ENCODE measurements at regions not wholly inside any gene's neighbourhood (a gene's known extent, or its start where the extent isn't known, plus 50 kb on each side); places are given as distances from the start of the nearest gene placed in this dataset.
"Not testable (repeated sequence)": the region's sequence is repeated elsewhere in the genome, so short reads cannot be mapped to it uniquely, and the experiment has no call there.

DNA sequence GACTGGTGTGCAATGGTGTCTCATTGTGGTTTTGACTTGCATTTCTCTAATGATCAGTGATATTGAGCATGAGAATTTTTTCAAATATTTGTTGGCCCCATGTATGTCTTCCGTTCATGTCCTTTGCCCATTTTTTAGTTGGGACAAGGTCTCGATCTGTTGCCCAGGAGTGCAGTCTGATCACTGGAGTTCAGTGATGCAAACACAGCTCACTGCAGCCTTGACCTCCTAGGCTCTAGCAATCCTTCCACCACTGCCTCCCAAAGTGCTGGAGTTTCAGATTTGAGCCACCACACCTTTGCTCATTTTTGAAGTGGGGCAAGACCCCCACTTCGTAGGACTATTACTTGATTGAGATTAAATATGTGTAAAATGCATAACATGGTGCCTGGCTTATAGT, 116.2 kb upstream of the NBPF9 start:
- not testable (repeated sequence) for H3K4me2 ChIP-seq (ENCODE audit: insufficient read depth, low read length); H3K27me3 ChIP-seq (ENCODE audit: insufficient read depth, low read length, poor library complexity); H2AFZ ChIP-seq (ENCODE audit: low read depth, low read length); H3K9ac ChIP-seq (ENCODE audit: low read depth, low read length); DNase-seq; H4K20me1 ChIP-seq (ENCODE audit: insufficient read depth, low read length); H3K27ac ChIP-seq (ENCODE audit: low read length); ATAC-seq (ENCODE audit: insufficient read depth, low read depth); H3K4me3 ChIP-seq (ENCODE audit: low read depth in 1 of 2, low read length in 2 of 2); H3K9me3 ChIP-seq (ENCODE audit: insufficient read depth, low read length, severe bottlenecking); H3K79me2 ChIP-seq (ENCODE audit: insufficient read depth, low read length); H3K36me3 ChIP-seq (ENCODE audit: insufficient read depth, low read length); H3K4me1 ChIP-seq (ENCODE audit: insufficient read depth, low read length)

DNA sequence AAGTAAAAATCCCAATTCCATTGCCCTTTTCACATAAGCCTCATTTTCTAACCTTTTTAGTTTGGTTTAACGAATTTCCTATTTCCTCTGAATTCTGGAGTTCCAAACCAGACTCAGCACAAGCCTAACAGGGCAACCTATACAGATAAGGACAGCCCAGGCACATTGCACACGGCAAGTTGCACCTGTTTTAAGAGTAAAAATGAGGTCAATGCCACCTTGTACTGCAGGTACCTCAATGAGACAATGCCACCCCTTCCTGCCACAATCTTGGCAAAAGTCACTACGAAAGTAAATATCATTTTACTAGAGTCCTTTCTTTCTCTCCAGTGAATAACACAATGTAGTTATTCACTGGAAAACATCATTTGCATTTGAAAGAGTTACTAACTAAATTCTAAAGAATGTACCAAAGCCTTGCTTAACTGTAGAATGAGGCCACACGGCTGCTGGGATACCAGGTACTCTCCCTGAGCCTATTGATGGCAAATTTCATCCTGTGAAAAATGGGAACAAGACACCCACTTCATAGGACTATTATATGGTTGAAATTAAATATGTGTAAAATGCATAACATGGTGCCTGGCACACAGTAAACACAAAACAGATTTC, 117.2 kb upstream of the NBPF9 start:
- not testable (repeated sequence) for DNase-seq; H3K4me2 ChIP-seq (ENCODE audit: insufficient read depth, low read length); ATAC-seq (ENCODE audit: insufficient read depth, low read depth); H3K4me1 ChIP-seq (ENCODE audit: insufficient read depth, low read length); H3K36me3 ChIP-seq (ENCODE audit: insufficient read depth, low read length); H3K79me2 ChIP-seq (ENCODE audit: insufficient read depth, low read length); H3K9me3 ChIP-seq (ENCODE audit: insufficient read depth, low read length, severe bottlenecking); H3K27me3 ChIP-seq (ENCODE audit: insufficient read depth, low read length, poor library complexity); H4K20me1 ChIP-seq (ENCODE audit: insufficient read depth, low read length); H3K4me3 ChIP-seq (ENCODE audit: low read depth in 1 of 2, low read length in 2 of 2); H2AFZ ChIP-seq (ENCODE audit: low read depth, low read length); H3K27ac ChIP-seq (ENCODE audit: low read length); H3K9ac ChIP-seq (ENCODE audit: low read depth, low read length)

- not testable (repeated sequence) for DNase-seq
Observed at GRCh38 chr1:149227933-149228665, 124.7 kb upstream of the NBPF9 start.

DNA sequence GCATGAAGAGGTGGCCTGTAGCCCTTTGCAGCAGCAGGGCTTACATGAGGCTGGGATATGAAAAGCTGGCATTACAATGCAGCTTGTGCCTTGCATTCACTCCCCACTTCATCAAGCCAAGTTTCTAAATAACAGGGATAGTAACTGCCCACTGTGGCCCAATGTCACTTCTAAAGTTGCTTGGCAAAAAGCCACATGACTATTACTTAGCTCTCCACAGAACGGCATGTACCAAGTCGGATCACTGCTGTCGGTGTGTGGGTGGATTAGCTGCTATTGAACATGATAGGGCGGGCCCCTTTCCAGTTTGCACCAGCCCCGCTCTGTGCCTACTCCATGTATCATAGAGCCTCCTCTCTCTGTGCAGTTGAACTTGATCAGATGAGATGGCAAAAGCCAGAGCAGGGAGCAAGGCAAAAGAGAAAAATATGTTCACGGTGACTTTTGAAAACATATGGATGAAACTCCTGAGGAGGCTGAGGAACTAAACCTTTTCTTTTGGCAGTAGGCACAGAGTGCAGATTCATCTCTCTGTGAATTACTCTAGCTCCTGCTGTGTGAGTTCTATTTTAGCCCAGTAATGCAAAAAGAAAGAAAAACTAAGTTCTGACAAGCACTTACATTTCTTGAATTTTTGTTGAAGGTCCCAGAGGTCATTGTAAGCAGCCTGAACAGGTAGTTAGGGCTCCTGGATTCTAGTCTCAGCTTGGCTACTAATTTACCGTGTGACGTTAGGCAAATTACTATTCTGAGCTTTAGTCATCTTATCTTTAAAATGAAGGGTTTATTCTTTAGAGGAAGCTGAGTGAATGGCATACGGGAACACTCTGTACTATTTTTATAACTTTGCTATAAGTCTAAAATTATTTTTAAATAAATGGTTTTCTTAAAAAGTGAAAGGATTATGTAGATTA, 125.6 kb upstream of the NBPF9 start:
- not testable (repeated sequence) for H2AFZ ChIP-seq (ENCODE audit: low read depth, low read length); H3K9me3 ChIP-seq (ENCODE audit: insufficient read depth, low read length, severe bottlenecking); DNase-seq; H3K27me3 ChIP-seq (ENCODE audit: insufficient read depth, low read length, poor library complexity); H3K27ac ChIP-seq (ENCODE audit: low read length); H3K4me1 ChIP-seq (ENCODE audit: insufficient read depth, low read length); ATAC-seq (ENCODE audit: insufficient read depth, low read depth); H3K4me3 ChIP-seq (ENCODE audit: low read depth in 1 of 2, low read length in 2 of 2); H3K4me2 ChIP-seq (ENCODE audit: insufficient read depth, low read length); H3K36me3 ChIP-seq (ENCODE audit: insufficient read depth, low read length); H3K79me2 ChIP-seq (ENCODE audit: insufficient read depth, low read length); H4K20me1 ChIP-seq (ENCODE audit: insufficient read depth, low read length); H3K9ac ChIP-seq (ENCODE audit: low read depth, low read length)

More at GRCh38 chr1:149227933-149228665, 124.7 kb upstream of the NBPF9 start:
- not testable (repeated sequence) for H2AFZ ChIP-seq (ENCODE audit: low read depth, low read length); ATAC-seq (ENCODE audit: insufficient read depth, low read depth); H3K36me3 ChIP-seq (ENCODE audit: insufficient read depth, low read length); H3K4me1 ChIP-seq (ENCODE audit: insufficient read depth, low read length); H3K27ac ChIP-seq (ENCODE audit: low read length); H3K4me3 ChIP-seq (ENCODE audit: low read depth in 1 of 2, low read length in 2 of 2); H3K9ac ChIP-seq (ENCODE audit: low read depth, low read length); H3K9me3 ChIP-seq (ENCODE audit: insufficient read depth, low read length, severe bottlenecking); H3K27me3 ChIP-seq (ENCODE audit: insufficient read depth, low read length, poor library complexity); H3K79me2 ChIP-seq (ENCODE audit: insufficient read depth, low read length); H3K4me2 ChIP-seq (ENCODE audit: insufficient read depth, low read length); H4K20me1 ChIP-seq (ENCODE audit: insufficient read depth, low read length)

DNA sequence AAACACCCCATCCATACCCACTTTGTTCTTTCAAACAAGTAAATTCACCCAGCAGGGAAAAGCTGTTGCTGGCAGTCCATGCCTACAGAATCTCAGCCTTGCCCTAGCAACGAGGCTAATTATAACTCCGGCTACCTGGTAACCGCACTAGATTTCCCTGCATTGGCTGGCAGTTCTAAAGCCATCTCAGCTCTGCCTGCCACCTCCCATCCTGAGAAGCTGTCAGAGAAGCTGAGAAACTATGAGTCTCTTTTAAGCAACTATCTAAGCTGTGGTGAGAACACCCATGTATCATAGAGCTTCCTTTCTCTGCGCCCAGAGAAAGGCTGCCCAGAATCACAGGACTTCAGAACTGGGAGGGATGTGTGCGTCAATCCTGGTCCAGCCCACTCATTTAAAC, 126.5 kb upstream of the NBPF9 start:
- H3K9me3 ChIP-seq (ENCODE audit: insufficient read depth, low read length, severe bottlenecking); H2AFZ ChIP-seq (ENCODE audit: low read depth, low read length); H3K9ac ChIP-seq (ENCODE audit: low read depth, low read length); H3K4me3 ChIP-seq (ENCODE audit: low read depth in 1 of 2, low read length in 2 of 2); H3K4me1 ChIP-seq (ENCODE audit: insufficient read depth, low read length); H4K20me1 ChIP-seq (ENCODE audit: insufficient read depth, low read length); H3K4me2 ChIP-seq (ENCODE audit: insufficient read depth, low read length); H3K27ac ChIP-seq (ENCODE audit: low read length); H3K79me2 ChIP-seq (ENCODE audit: insufficient read depth, low read length); H3K27me3 ChIP-seq (ENCODE audit: insufficient read depth, low read length, poor library complexity); DNase-seq; H3K36me3 ChIP-seq (ENCODE audit: insufficient read depth, low read length); ATAC-seq (ENCODE audit: insufficient read depth, low read depth): not testable (repeated sequence)

DNA sequence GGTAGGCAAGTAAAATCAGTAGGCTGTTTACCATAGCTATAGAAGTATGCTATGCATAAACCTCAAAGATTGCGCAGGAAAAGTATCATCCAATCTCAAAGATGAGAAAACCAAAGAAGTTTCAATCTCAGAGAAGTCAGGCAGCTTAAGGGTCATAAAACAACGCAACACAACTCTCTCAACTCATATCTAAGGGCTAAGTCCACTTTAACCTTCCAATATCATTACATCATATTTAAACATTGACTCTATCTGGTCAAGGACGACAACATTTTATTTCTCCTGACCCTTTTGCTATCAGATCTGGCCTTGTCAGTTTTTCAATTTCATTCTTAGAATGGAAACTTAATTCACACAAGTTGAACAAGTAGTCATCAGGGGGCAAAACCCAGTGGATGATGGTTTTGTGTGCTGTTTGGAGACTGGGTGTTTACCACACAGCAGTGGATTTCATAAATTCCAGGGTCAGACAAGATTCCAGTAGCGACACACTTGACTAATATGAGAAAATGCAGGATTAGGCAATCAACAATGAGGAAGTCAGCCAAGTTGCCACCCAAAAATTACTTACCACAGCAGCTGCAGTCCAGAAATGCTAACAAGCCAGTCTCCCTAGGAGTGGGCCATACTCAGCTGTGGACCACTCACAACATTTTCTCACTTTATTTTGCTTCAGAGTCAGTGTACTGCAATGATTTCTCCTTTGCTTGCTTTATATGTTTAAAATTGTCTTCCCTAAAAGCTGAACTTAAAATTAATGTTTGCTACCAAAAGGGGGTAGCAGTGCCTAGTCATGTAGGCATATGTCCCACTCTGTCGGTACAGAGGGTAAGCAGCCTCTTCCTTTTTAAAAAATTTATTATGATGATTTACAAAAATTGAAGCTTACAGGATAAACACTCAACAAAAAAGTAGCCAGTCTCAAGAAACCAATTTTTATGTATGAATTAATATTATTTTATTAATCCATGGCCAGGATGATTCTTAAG, 131.9 kb upstream of the NBPF9 start:
- not testable (repeated sequence) for ATAC-seq (ENCODE audit: insufficient read depth, low read depth); H3K9ac ChIP-seq (ENCODE audit: low read depth, low read length); H3K4me1 ChIP-seq (ENCODE audit: insufficient read depth, low read length); H3K4me3 ChIP-seq (ENCODE audit: low read depth in 1 of 2, low read length in 2 of 2); DNase-seq; H3K36me3 ChIP-seq (ENCODE audit: insufficient read depth, low read length); H3K9me3 ChIP-seq (ENCODE audit: insufficient read depth, low read length, severe bottlenecking); H4K20me1 ChIP-seq (ENCODE audit: insufficient read depth, low read length); H3K79me2 ChIP-seq (ENCODE audit: insufficient read depth, low read length); H3K27me3 ChIP-seq (ENCODE audit: insufficient read depth, low read length, poor library complexity); H3K4me2 ChIP-seq (ENCODE audit: insufficient read depth, low read length); H2AFZ ChIP-seq (ENCODE audit: low read depth, low read length); H3K27ac ChIP-seq (ENCODE audit: low read length)

DNA sequence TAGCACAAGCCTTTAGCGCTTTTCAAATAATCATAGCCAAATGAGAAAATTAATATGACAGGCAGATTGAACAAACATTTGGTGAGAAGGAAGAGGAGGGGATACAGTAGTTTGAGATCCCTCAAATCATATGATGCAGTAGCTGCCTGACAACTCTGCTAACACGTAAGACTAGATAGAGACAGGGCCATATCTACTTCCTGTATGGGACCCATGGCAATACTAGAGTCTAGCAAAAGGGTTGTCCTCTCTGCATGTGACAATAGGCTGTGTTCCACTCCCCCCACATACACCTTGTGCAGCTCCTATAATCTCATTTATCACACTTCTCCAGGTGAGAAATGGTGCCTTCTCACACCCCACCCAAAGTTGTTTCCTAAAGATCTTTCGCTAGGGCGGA, 134.2 kb upstream of the NBPF9 start:
- DNase-seq; H2AFZ ChIP-seq (ENCODE audit: low read depth, low read length); H4K20me1 ChIP-seq (ENCODE audit: insufficient read depth, low read length); H3K9me3 ChIP-seq (ENCODE audit: insufficient read depth, low read length, severe bottlenecking); H3K4me1 ChIP-seq (ENCODE audit: insufficient read depth, low read length); ATAC-seq (ENCODE audit: insufficient read depth, low read depth); H3K9ac ChIP-seq (ENCODE audit: low read depth, low read length); H3K27ac ChIP-seq (ENCODE audit: low read length); H3K4me3 ChIP-seq (ENCODE audit: low read depth in 1 of 2, low read length in 2 of 2); H3K27me3 ChIP-seq (ENCODE audit: insufficient read depth, low read length, poor library complexity); H3K79me2 ChIP-seq (ENCODE audit: insufficient read depth, low read length); H3K36me3 ChIP-seq (ENCODE audit: insufficient read depth, low read length); H3K4me2 ChIP-seq (ENCODE audit: insufficient read depth, low read length): not testable (repeated sequence)

Data from DND-41 (cell line).